SK-N-SH (cell line): ENCODE measurements at regions not wholly inside any gene's neighbourhood (a gene's known extent, or its start where the extent isn't known, plus 50 kb on each side); places are given as distances from the start of the nearest gene placed in this dataset.

Source experiments
- CTCF ChIA-PET: fragments of 300-600, 350-600 bp; formaldehyde crosslinking; extraction: SDS; loops from one replicate; lab custom pipeline; 2021; lab: Yijun Ruan, JAX
- POLR2A ChIA-PET: fragments of 350-600 bp; sonication (Branson Sonifier 250); formaldehyde crosslinking; extraction: SDS; loops from one replicate; lab custom pipeline; 2020; ENCODE audit warnings: antibody characterized with exemption, inconsistent platforms; lab: Yijun Ruan, JAX
- DNase-seq: peaks from one replicate; pipeline ENCODE4 v3.0.0; 2012
- H2AFZ ChIP-seq: fragments of 200-600 bp; sonication (generic); 2 replicates; pipeline ENCODE4 v1.8.1; 2016; ENCODE audit warnings: antibody characterized with exemption, mild to moderate bottlenecking, low read depth
- H3F3A ChIP-seq: fragments of 200-600 bp; sonication (generic); replicated peaks from 2 replicates; pipeline ENCODE3; 2016; ENCODE audit warnings: antibody characterized with exemption, mild to moderate bottlenecking; ENCODE audit not compliant: insufficient read depth
- H3K27ac ChIP-seq, 2 experiments: fragments of 200-500 bp in 1 of 2; fragments of 200-600 bp in 1 of 2; sonication (Bioruptor generic) in 1 of 2; sonication (generic), shearing (Covaris generic) in 1 of 2; 2 replicates each; pipeline versions ENCODE4 v1.5.1 to v1.6.1; 2014 to 2016; ENCODE audit warnings: low read depth in 2 of 2, inconsistent platforms in 1 of 2, low read length in 1 of 2, mild to moderate bottlenecking in 1 of 2, mixed read lengths in 1 of 2
- H3K27me3 ChIP-seq: fragments of 200-600 bp; sonication (generic), shearing (Covaris generic); 2 replicates; pipeline ENCODE4 v1.6.1; 2016; ENCODE audit warnings: mixed run types; ENCODE audit not compliant: insufficient read depth
- H3K36me3 ChIP-seq, 2 experiments: fragments of 200-500 bp in 1 of 2; fragments of 200-600 bp in 1 of 2; sonication (Bioruptor generic) in 1 of 2; sonication (generic) in 1 of 2; replicated peaks in 1 of 2; 2 replicates each; pipeline versions ENCODE3 to v1.5.1; 2014 to 2016; ENCODE audit warnings: low read length in 1 of 2, mild to moderate bottlenecking in 1 of 2; ENCODE audit not compliant: insufficient read depth in 2 of 2, control insufficient read depth in 1 of 2
- H3K4me1 ChIP-seq, 2 experiments: fragments of 200-500 bp in 1 of 2; fragments of 200-600 bp in 1 of 2; sonication (Bioruptor generic) in 1 of 2; sonication (generic), shearing (Covaris generic) in 1 of 2; 2 replicates each; pipeline versions ENCODE4 v1.5.1 to v1.6.1; 2014 to 2016; ENCODE audit warnings: low read depth in 1 of 2, low read length in 1 of 2, mixed run types in 1 of 2; ENCODE audit not compliant: insufficient read depth in 2 of 2, control insufficient read depth in 1 of 2
- H3K4me2 ChIP-seq: fragments of 200-600 bp; sonication (generic), shearing (Covaris generic); 2 replicates; pipeline ENCODE4 v1.6.1; 2017; ENCODE audit warnings: mixed run types
- H3K4me3 ChIP-seq, 2 experiments: fragments of 200-500 bp in 1 of 2; fragments of 200-600 bp in 1 of 2; sonication (Bioruptor generic) in 1 of 2; sonication (generic), shearing (Covaris generic) in 1 of 2; 2 replicates each; pipeline versions ENCODE4 v1.5.1 to v1.8.1; 2014 to 2016; ENCODE audit warnings: low read depth in 2 of 2, inconsistent platforms in 1 of 2, low read length in 1 of 2, mild to moderate bottlenecking in 1 of 2, mixed read lengths in 1 of 2, moderate library complexity in 1 of 2
- H3K79me2 ChIP-seq: fragments of 200-600 bp; sonication (generic); 2 replicates; pipeline ENCODE4 v1.8.1; 2017; ENCODE audit warnings: mild to moderate bottlenecking; ENCODE audit not compliant: insufficient read depth
- H3K9ac ChIP-seq: fragments of 200-600 bp; sonication (generic); 2 replicates; pipeline ENCODE4 v1.6.1; 2017; ENCODE audit warnings: mixed run types
- H3K9me2 ChIP-seq: fragments of 200-600 bp; sonication (generic); 2 replicates; pipeline ENCODE4 v1.6.1; 2017; ENCODE audit warnings: mixed run types
- H3K9me3 ChIP-seq: fragments of 200-600 bp; sonication (generic); 2 replicates; pipeline ENCODE4 v1.6.1; 2017; ENCODE audit warnings: mixed run types, mild to moderate bottlenecking, moderate library complexity
- H4K20me1 ChIP-seq: fragments of 200-600 bp; sonication (generic); 2 replicates; pipeline ENCODE4 v1.6.1; 2017; ENCODE audit warnings: mild to moderate bottlenecking, mixed run types; ENCODE audit not compliant: insufficient read depth
- CHD2 ChIP-seq: fragments of 150-350 bp; IDR thresholded peaks from 2 replicates; pipeline ENCODE4 v1.6.1; 2018; ENCODE audit warnings: low read length; ENCODE audit not compliant: partially characterized antibody
- ELF1 ChIP-seq: IDR thresholded peaks from 2 replicates; pipeline ENCODE4 v1.4.0; 2012
- EP300 ChIP-seq, 2 experiments: IDR thresholded peaks; 2 replicates each; pipeline versions ENCODE4 v1.4.0 to v1.6.1; 2012; ENCODE audit warnings: borderline replicate concordance in 1 of 2, low read depth in 1 of 2, low read length in 1 of 2
- EZH2phosphoT487 ChIP-seq: fragments of 200-600 bp; sonication (generic); IDR thresholded peaks from 2 replicates; pipeline ENCODE4 v1.6.1; 2017; ENCODE audit warnings: low read depth, mixed run types, mild to moderate bottlenecking, antibody characterized with exemption, moderate library complexity, borderline replicate concordance
- FOSL2 ChIP-seq: IDR thresholded peaks from 2 replicates; pipeline ENCODE4 v1.4.0; 2012; ENCODE audit warnings: low read depth, mild to moderate bottlenecking, moderate library complexity, borderline replicate concordance
- FOXM1 ChIP-seq: IDR thresholded peaks from 2 replicates; pipeline ENCODE4 v1.4.0; 2012; ENCODE audit warnings: low read depth, mild to moderate bottlenecking
- JUND ChIP-seq: IDR thresholded peaks from 2 replicates; pipeline ENCODE4 v1.4.0; 2012
- MEF2A ChIP-seq: IDR thresholded peaks from 2 replicates; pipeline ENCODE4 v1.4.0; 2012; ENCODE audit warnings: low read depth, borderline replicate concordance
- NFIC ChIP-seq: IDR thresholded peaks from 2 replicates; pipeline ENCODE4 v1.4.0; 2012; ENCODE audit warnings: borderline replicate concordance
- NRF1 ChIP-seq: IDR thresholded peaks from 2 replicates; pipeline ENCODE4 v1.6.1; 2012; ENCODE audit warnings: low read depth, mild to moderate bottlenecking, low read length
- REST ChIP-seq: IDR thresholded peaks from 2 replicates; pipeline ENCODE4 v1.6.1; 2012; ENCODE audit warnings: mild to moderate bottlenecking, low read depth, low read length, moderate library complexity
- RFX5 ChIP-seq: IDR thresholded peaks from 2 replicates; pipeline ENCODE4 v1.6.1; 2012; ENCODE audit warnings: mild to moderate bottlenecking, improper control_type of control experiment, low read length
- TEAD4 ChIP-seq: IDR thresholded peaks from 2 replicates; pipeline ENCODE4 v1.4.0; 2012; ENCODE audit warnings: mild to moderate bottlenecking, borderline replicate concordance; ENCODE audit not compliant: insufficient read depth
- USF1 ChIP-seq: IDR thresholded peaks from 2 replicates; pipeline ENCODE4 v1.4.0; 2012; ENCODE audit warnings: low read depth, borderline replicate concordance
- YY1 ChIP-seq: IDR thresholded peaks from 2 replicates; pipeline ENCODE4 v1.4.0; 2012; ENCODE audit warnings: low read depth, mild to moderate bottlenecking
- ZBTB33 ChIP-seq: IDR thresholded peaks from 2 replicates; pipeline ENCODE4 v1.4.0; 2012; ENCODE audit warnings: low read depth, borderline replicate concordance
- WGBS: methylation state at CpG from one replicate; pipeline ENCODE4 v1.1.6; 2017; ENCODE audit warnings: low lambda C conversion rate; 5-methylcytosine and 5-hydroxymethylcytosine counted together

GRCh38 chr3:197432384-197433127 lies 123.2 kb downstream of the BDH1 start (continued):
- TF ChIP-seq ELF1 (no peak), REST (no peak), ZBTB33 (no peak), RFX5 (no peak), FOXM1 (no peak), EZH2phosphoT487 (no peak), YY1 (no peak), USF1 (no peak), JUND (no peak), CHD2 (no peak), FOSL2 (no peak), NFIC (no peak)

- Histone ChIP-seq H3K4me2 (peak overlapping the region; percentile 5; the same call in 1 of the 2 replicates), H4K20me1 (no peaks in the 10 kb centered on the region), H2AFZ (no peak overlapping the region), H3K4me1 (peaks cover 35 to 39% of the 10 kb centered on the region in 2 experiments), H3K27me3 (no peaks in the 10 kb centered on the region), H3K9me3 (no peaks in the 10 kb centered on the region), H3K27ac (peak overlapping the region; percentile 26 to 94; a peak in 3 of 4 replicates), H3F3A (peaks cover 8% of the 10 kb centered on the region), H3K4me3 (no peak overlapping the region), H3K9me2 (no peaks in the 10 kb centered on the region), H3K36me3 (no peaks in the 10 kb centered on the region), H3K79me2 (no peaks in the 10 kb centered on the region), H3K9ac (no peak overlapping the region)
- POLR2A ChIA-PET = interaction anchor here (0.6 to 1.3 kb wide), 3 partner anchors 11 to 134 kb away, joined by 3 read pairs; no protein-coding TSS in a partner anchor
- CTCF ChIA-PET = interaction anchor here (1.1 to 1.6 kb wide), 4 partner anchors 8 to 175 kb away, joined by 4 to 10 read pairs (median 4); no protein-coding TSS in a partner anchor
- no peak for DNase-seq
- WGBS = 89% methylated on average over 6 of the region's 6 CpGs
- no peak for TF ChIP-seq NFIC
- no peak for TF ChIP-seq EP300 (IDR thresholded peaks at IDR 0.05; ENCODE audit: borderline replicate concordance in 1 of 2, low read depth in 1 of 2, low read length in 1 of 2)
- no peak for TF ChIP-seq MEF2A
- no peak for TF ChIP-seq NRF1
- TF ChIP-seq TEAD4 = no peak
- TF ChIP-seq ZBTB33 = no peak
- no peak for TF ChIP-seq REST
- no peak for TF ChIP-seq FOSL2
These were observed 124.3 kb downstream of the BDH1 start for GRCh38 chr3:197431346-197431910.
